H1 (cell line): ENCODE measurements at regions not wholly inside any gene's neighbourhood (a gene's known extent, or its start where the extent isn't known, plus 50 kb on each side); places are given as distances from the start of the nearest gene placed in this dataset.
A peak's percentile ranks its signal among the peaks of the same experiment; 100 is the strongest.

Source experiments
- CEBPB ChIP-seq: IDR thresholded peaks from 2 replicates; pipeline ENCODE4 v1.6.1; 2012; ENCODE audit warnings: low read depth, low read length
- CHD7 ChIP-seq: fragments of 300-600 bp; sonication (generic); IDR thresholded peaks from 2 replicates; pipeline ENCODE4 v1.7.1; 2012; ENCODE audit warnings: low read length, moderate library complexity, mild to moderate bottlenecking, inconsistent platforms; ENCODE audit not compliant: insufficient replicate concordance
- POLR2A ChIP-seq, 2 experiments: IDR thresholded peaks; 1 replicate in 1 of 2; 2 replicates in 1 of 2; pipeline ENCODE4 v1.6.1; 2011; ENCODE audit warnings: low read depth in 2 of 2, low read length in 2 of 2, mild to moderate bottlenecking in 2 of 2; ENCODE audit errors: control extremely low read depth in 1 of 2
- TEAD4 ChIP-seq: IDR thresholded peaks from 2 replicates; pipeline ENCODE4 v1.6.1; 2012; ENCODE audit warnings: low read depth, low read length, inconsistent platforms, mixed read lengths

GRCh38 chr12:24379861-24380521, 430.5 kb upstream of the SOX5 start (continued):
- TF ChIP-seq CHD7 (peak; percentile 45), CEBPB (peak; percentile 82; the same call in 1 of the 2 replicates), TEAD4 (0 out of 2 replicates have a peak, but pooled peaks have one; percentile 3), POLR2A (IDR thresholded peaks at IDR 0.05; ENCODE audit: control extremely low read depth in 1 of 2, low read depth in 2 of 2, low read length in 2 of 2) (no peak)
- TF ChIP-seq, all 59 proteins: peak for 3
